Motor neuron (in vitro differentiated cells): ENCODE measurements at regions not wholly inside any gene's neighbourhood (a gene's known extent, or its start where the extent isn't known, plus 50 kb on each side); places are given as distances from the start of the nearest gene placed in this dataset.
A peak's percentile ranks its signal among the peaks of the same experiment; 100 is the strongest.
"Not testable (repeated sequence)": the region's sequence is repeated elsewhere in the genome, so short reads cannot be mapped to it uniquely, and the experiment has no call there.

ENCODE experiments used
- ATAC-seq, 8 experiments: fragments of 200-7000 bp; cut with Tn5 transposase; replicated peaks in 6 of 8; 2 replicates each; pipeline ENCODE4 v1.8.0; 2021; ENCODE audit warnings: mild to moderate bottlenecking in 8 of 8, moderate library complexity in 8 of 8
- H3K27ac ChIP-seq, 2 donors: fragments of 250-450 bp; sonication (Bioruptor Pico); 2 replicates each; pipeline ENCODE4 v1.9.0; 2021; ENCODE audit warnings: antibody characterized with exemption in 2 of 2, mild to moderate bottlenecking in 2 of 2, moderate library complexity in 1 of 2
- H3K4me1 ChIP-seq, 2 donors: fragments of 250-450 bp; sonication (Bioruptor Pico); replicated peaks in 1 of 2; 2 replicates each; pipeline ENCODE4 v1.6.1; 2021; ENCODE audit warnings: antibody characterized with exemption in 2 of 2, mild to moderate bottlenecking in 2 of 2, moderate library complexity in 1 of 2
- H3K4me3 ChIP-seq, 5 donors: fragments of 250-450 bp; sonication (Bioruptor Pico); 2 replicates each; pipeline ENCODE4 v1.9.0; 2021; ENCODE audit warnings: antibody characterized with exemption in 5 of 5, mild to moderate bottlenecking in 5 of 5, moderate library complexity in 4 of 5
- WGBS, 10 experiments: fragments of 450-650 bp; shearing (Covaris generic); methylation state at CpG; one replicate each; pipeline ENCODE4 v1.0.0; 2022; 5-methylcytosine and 5-hydroxymethylcytosine counted together
- in situ Hi-C, 9 experiments: fragments of 400-800 bp; cut with MboI; loops; one replicate each; pipeline ENCODE4 v1.15.0; 2021; ENCODE audit warnings: low sequenced_read_pairs in 9 of 9, low pct_unique_long_range_greater_than_20kb in 2 of 9; ENCODE audit not compliant: unreplicated experiment in 9 of 9

GRCh38 chr9:34773955-34774354, 64.0 kb upstream of the CCL21 start:
- Histone ChIP-seq H3K4me1 (no peaks in the 10 kb centered on the region), H3K4me3 (no peak overlapping the region), H3K27ac (no peak overlapping the region)
- ATAC-seq, result no peak
- 0 to 100% (median 80%) methylated on average over 1 of the region's 1 CpG; no CpG with 5 or more reads in 1 of the 10 experiments for WGBS, 10 experiments
- in situ Hi-C loops, result no loop called here

GRCh38 chr9:34773306-34773910, 63.5 kb upstream of the CCL21 start:
- no peak overlapping the region for H3K27ac ChIP-seq
- H3K4me3 ChIP-seq, result no peak overlapping the region
- WGBS, 10 experiments, result 23 to 93% (median 61%) methylated on average over 3 to 4 of the region's 4 CpGs
- H3K4me1 ChIP-seq, result no peaks in the 10 kb centered on the region
- no peak for ATAC-seq
- in situ Hi-C loops, result no loop called here

- 18 to 94% (median 65%) methylated on average over 1 to 4 of the region's 4 CpGs; no CpG with 5 or more reads in 2 of the 10 experiments for WGBS, 10 experiments
- ATAC-seq, result peak in 1 of 8 experiments; percentile 59
- in situ Hi-C loops, result no loop called here
Measured at GRCh38 chr9:34771007-34771406, 61.1 kb upstream of the CCL21 start.

GRCh38 chr9:34767087-34767486, 57.2 kb upstream of the CCL21 start:
- H3K4me3 ChIP-seq, H3K27ac ChIP-seq, ATAC-seq, in situ Hi-C loops, H3K4me1 ChIP-seq: not testable (repeated sequence)
- WGBS, 10 experiments, result no CpG with 5 or more reads among the region's 9 CpGs

More at GRCh38 chr9:34771007-34771406, 61.1 kb upstream of the CCL21 start:
- Histone ChIP-seq H3K27ac (no peak overlapping the region), H3K4me3 (no peak overlapping the region), H3K4me1 (no peaks in the 10 kb centered on the region)

GRCh38 chr9:34760196-34761040, 50.5 kb upstream of the CCL21 start:
- 12 to 77% (median 37%) methylated on average over 3 to 14 of the region's 32 CpGs; no CpG with 5 or more reads in 3 of the 10 experiments for WGBS, 10 experiments
- peak in 7 of 8 experiments; percentile 47 to 100 (median 66) for ATAC-seq
- in situ Hi-C loops, H3K27ac ChIP-seq, H3K4me1 ChIP-seq, H3K4me3 ChIP-seq: not testable (repeated sequence)
